Thyroid gland (tissue), 4 donors: ENCODE measurements at regions not wholly inside any gene's neighbourhood (a gene's known extent, or its start where the extent isn't known, plus 50 kb on each side); places are given as distances from the start of the nearest gene placed in this dataset.

Experiments used
- POLR2A ChIP-seq, 2 donors: fragments of 450-650 bp; IDR thresholded peaks; one replicate each; pipeline ENCODE4 v1.6.1; 2017; ENCODE audit warnings: antibody characterized with exemption in 2 of 2, mild to moderate bottlenecking in 2 of 2, moderate library complexity in 1 of 2
- TF ChIP-seq, protein P1 (sequence below), 6 experiments: fragments of 200-600 bp in 3 of 6; fragments of 450-650 bp in 3 of 6; sonication (generic) in 3 of 6; IDR thresholded peaks; one replicate each; pipeline ENCODE4 v1.5.1; 2016 to 2019; ENCODE audit warnings: antibody characterized with exemption in 6 of 6, mild to moderate bottlenecking in 2 of 6, inconsistent platforms in 1 of 6, moderate library complexity in 1 of 6

DNA sequence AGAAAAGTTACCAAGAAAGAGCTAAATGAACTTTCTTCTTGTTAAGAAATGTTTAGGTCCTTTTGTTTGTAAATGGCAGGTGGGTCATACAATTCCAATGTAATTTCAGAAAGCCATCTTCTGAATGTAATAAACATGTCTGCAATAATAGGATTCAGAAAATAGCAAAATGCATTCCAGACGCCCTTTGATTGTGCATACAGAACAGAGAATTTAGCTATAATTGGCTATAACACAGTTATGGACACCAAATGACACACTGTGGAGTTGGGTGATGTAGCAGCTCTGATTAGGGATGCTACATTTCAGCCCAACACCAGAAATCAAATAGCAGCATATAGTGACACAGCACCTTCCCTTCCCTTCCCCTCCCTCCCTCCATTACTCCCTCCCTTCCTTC lies 240.8 kb downstream of the SNX10 start:
- TF ChIP-seq, protein P1, sequence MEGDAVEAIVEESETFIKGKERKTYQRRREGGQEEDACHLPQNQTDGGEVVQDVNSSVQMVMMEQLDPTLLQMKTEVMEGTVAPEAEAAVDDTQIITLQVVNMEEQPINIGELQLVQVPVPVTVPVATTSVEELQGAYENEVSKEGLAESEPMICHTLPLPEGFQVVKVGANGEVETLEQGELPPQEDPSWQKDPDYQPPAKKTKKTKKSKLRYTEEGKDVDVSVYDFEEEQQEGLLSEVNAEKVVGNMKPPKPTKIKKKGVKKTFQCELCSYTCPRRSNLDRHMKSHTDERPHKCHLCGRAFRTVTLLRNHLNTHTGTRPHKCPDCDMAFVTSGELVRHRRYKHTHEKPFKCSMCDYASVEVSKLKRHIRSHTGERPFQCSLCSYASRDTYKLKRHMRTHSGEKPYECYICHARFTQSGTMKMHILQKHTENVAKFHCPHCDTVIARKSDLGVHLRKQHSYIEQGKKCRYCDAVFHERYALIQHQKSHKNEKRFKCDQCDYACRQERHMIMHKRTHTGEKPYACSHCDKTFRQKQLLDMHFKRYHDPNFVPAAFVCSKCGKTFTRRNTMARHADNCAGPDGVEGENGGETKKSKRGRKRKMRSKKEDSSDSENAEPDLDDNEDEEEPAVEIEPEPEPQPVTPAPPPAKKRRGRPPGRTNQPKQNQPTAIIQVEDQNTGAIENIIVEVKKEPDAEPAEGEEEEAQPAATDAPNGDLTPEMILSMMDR (IDR thresholded peaks at IDR 0.05), result no peak
- no peak for TF ChIP-seq POLR2A (IDR thresholded peaks at IDR 0.05)
